Hematopoietic multipotent progenitor cell (in vitro differentiated cells): ENCODE measurements at regions not wholly inside any gene's neighbourhood (a gene's known extent, or its start where the extent isn't known, plus 50 kb on each side); places are given as distances from the start of the nearest gene placed in this dataset.
"Not testable (repeated sequence)": the region's sequence is repeated elsewhere in the genome, so short reads cannot be mapped to it uniquely, and the experiment has no call there.

Source experiments
- DNase-seq, 3 donors: peaks; one replicate each; pipeline ENCODE4 v3.0.0-alpha.2; 2011 to 2015; ENCODE audit warnings: low read depth in 2 of 3, low spot score in 2 of 3

GRCh38 chr5:174610968-174611367 is 113.4 kb upstream of the MSX2 start:
- no peak for DNase-seq

- DNase-seq, result no peak
Observed at GRCh38 chr5:174612686-174613085, 111.7 kb upstream of the MSX2 start.

GRCh38 chr5:174614500-174615135 is 109.8 kb upstream of the MSX2 start:
- no peak for DNase-seq

- DNase-seq, result no peak
Observed at GRCh38 chr5:174616036-174616435, 108.3 kb upstream of the MSX2 start.

GRCh38 chr5:174617285-174617684 is 107.1 kb upstream of the MSX2 start:
- DNase-seq, result no peak

GRCh38 chr5:174617910-174618309 is 106.5 kb upstream of the MSX2 start:
- no peak for DNase-seq

- DNase-seq, result no peak
Observed at GRCh38 chr5:174618589-174618988, 105.8 kb upstream of the MSX2 start.

- no peak for DNase-seq
Observed at GRCh38 chr5:174622067-174622466, 102.3 kb upstream of the MSX2 start.

GRCh38 chr5:174623018-174623417 is 101.4 kb upstream of the MSX2 start:
- no peak for DNase-seq

GRCh38 chr5:174623433-174624019 is 100.9 kb upstream of the MSX2 start:
- DNase-seq, result no peak

GRCh38 chr5:174624733-174625522 is 99.5 kb upstream of the MSX2 start:
- DNase-seq, result no peak

- no peak for DNase-seq
Observed at GRCh38 chr5:174625591-174626350, 98.6 kb upstream of the MSX2 start.

GRCh38 chr5:174626369-174626920 is 97.9 kb upstream of the MSX2 start:
- DNase-seq, result no peak

- no peak for DNase-seq
Observed at GRCh38 chr5:174636094-174636493, 88.3 kb upstream of the MSX2 start.

- no peak for DNase-seq
Observed at GRCh38 chr5:174642816-174643405, 81.5 kb upstream of the MSX2 start.

- DNase-seq, result no peak
Observed at GRCh38 chr5:174644436-174644835, 79.9 kb upstream of the MSX2 start.

- no peak for DNase-seq
Observed at GRCh38 chr5:174644923-174645322, 79.5 kb upstream of the MSX2 start.

- DNase-seq, result no peak
Observed at GRCh38 chr5:174645677-174646076, 78.7 kb upstream of the MSX2 start.

- not testable (repeated sequence) for DNase-seq
Observed at GRCh38 chr5:174648618-174649017, 75.8 kb upstream of the MSX2 start.

- DNase-seq, result no peak
Observed at GRCh38 chr5:174649391-174649790, 75.0 kb upstream of the MSX2 start.

GRCh38 chr5:174654442-174654841 is 69.9 kb upstream of the MSX2 start:
- no peak for DNase-seq
